ENCODE measurements at regions not wholly inside any gene's neighbourhood (a gene's known extent, or its start where the extent isn't known, plus 50 kb on each side); places are given as distances from the start of the nearest gene placed in this dataset.

- no peaks in the 10 kb centered on the region for H3K9me2 ChIP-seq (replicated peaks; ENCODE audit: low read depth, low read length)
- no peaks in the 10 kb centered on the region; the same call in 1 of the 2 replicates for H3K9me3 ChIP-seq (ENCODE audit: insufficient read depth, low read depth, low read length)
- no peaks in the 10 kb centered on the region for H3K27me3 ChIP-seq (ENCODE audit: insufficient read depth, low read length, poor library complexity, severe bottlenecking)
- H3K79me2 ChIP-seq (ENCODE audit: insufficient read depth, low read length): no peaks in the 10 kb centered on the region
- H3K4me2 ChIP-seq (ENCODE audit: low read depth, low read length, poor library complexity, severe bottlenecking): no peak overlapping the region
- no peaks in the 10 kb centered on the region for H3K36me3 ChIP-seq (ENCODE audit: insufficient read depth, low read length)
- no peak overlapping the region for H3K9ac ChIP-seq (ENCODE audit: low read depth, low read length, poor library complexity, severe bottlenecking)
- no peak for TF ChIP-seq CTCF (conservative IDR thresholded peaks at IDR 0.05; ENCODE audit: low read length)
- H3F3A ChIP-seq (ENCODE audit: low read depth): no peaks in the 10 kb centered on the region
- H4K20me1 ChIP-seq (ENCODE audit: insufficient read depth, low read length, poor library complexity, severe bottlenecking): no peaks in the 10 kb centered on the region
- H2AFZ ChIP-seq (ENCODE audit: low read length): no peak overlapping the region
- no peaks in the 10 kb centered on the region for H3K4me1 ChIP-seq (ENCODE audit: insufficient read depth, low read length, poor library complexity, severe bottlenecking)
- no peak overlapping the region for H3K4me3 ChIP-seq (ENCODE audit: low read length, poor library complexity, severe bottlenecking)
These were observed 196.4 kb downstream of the ADRA2A start for GRCh38 chr10:111273235-111273634.

GRCh38 chr10:111273635-111274034, 196.8 kb downstream of the ADRA2A start:
- no peak overlapping the region for H3K4me3 ChIP-seq (ENCODE audit: low read length, poor library complexity, severe bottlenecking)
- no peaks in the 10 kb centered on the region for H3K9me2 ChIP-seq (replicated peaks; ENCODE audit: low read depth, low read length)
- no peaks in the 10 kb centered on the region for H3K79me2 ChIP-seq (ENCODE audit: insufficient read depth, low read length)
- no peak overlapping the region for H3K4me2 ChIP-seq (ENCODE audit: low read depth, low read length, poor library complexity, severe bottlenecking)
- no peak overlapping the region for H3K9ac ChIP-seq (ENCODE audit: low read depth, low read length, poor library complexity, severe bottlenecking)
- H3K36me3 ChIP-seq (ENCODE audit: insufficient read depth, low read length): no peaks in the 10 kb centered on the region
- no peaks in the 10 kb centered on the region for H4K20me1 ChIP-seq (ENCODE audit: insufficient read depth, low read length, poor library complexity, severe bottlenecking)
- no peaks in the 10 kb centered on the region for H3K4me1 ChIP-seq (ENCODE audit: insufficient read depth, low read length, poor library complexity, severe bottlenecking)
- no peaks in the 10 kb centered on the region for H3K27me3 ChIP-seq (ENCODE audit: insufficient read depth, low read length, poor library complexity, severe bottlenecking)
- H2AFZ ChIP-seq (ENCODE audit: low read length): no peak overlapping the region
- H3F3A ChIP-seq (ENCODE audit: low read depth): no peaks in the 10 kb centered on the region
- TF ChIP-seq CTCF (conservative IDR thresholded peaks at IDR 0.05; ENCODE audit: low read length) (no peak), EZH2phosphoT487 (IDR thresholded peaks at IDR 0.05; ENCODE audit: borderline replicate concordance) (no peak)
- H3K9me3 ChIP-seq (ENCODE audit: insufficient read depth, low read depth, low read length): no peaks in the 10 kb centered on the region; the same call in 1 of the 2 replicates

- Histone ChIP-seq H3K4me2 (ENCODE audit: low read depth, low read length, poor library complexity, severe bottlenecking) (no peak overlapping the region), H3K9me2 (replicated peaks; ENCODE audit: low read depth, low read length) (no peaks in the 10 kb centered on the region), H4K20me1 (ENCODE audit: insufficient read depth, low read length, poor library complexity, severe bottlenecking) (no peaks in the 10 kb centered on the region), H3K4me3 (ENCODE audit: low read length, poor library complexity, severe bottlenecking) (no peak overlapping the region), H3K36me3 (ENCODE audit: insufficient read depth, low read length) (no peaks in the 10 kb centered on the region), H3K27me3 (ENCODE audit: insufficient read depth, low read length, poor library complexity, severe bottlenecking) (no peaks in the 10 kb centered on the region), H3K4me1 (ENCODE audit: insufficient read depth, low read length, poor library complexity, severe bottlenecking) (no peaks in the 10 kb centered on the region), H3F3A (ENCODE audit: low read depth) (no peaks in the 10 kb centered on the region), H3K9ac (ENCODE audit: low read depth, low read length, poor library complexity, severe bottlenecking) (no peak overlapping the region), H2AFZ (ENCODE audit: low read length) (no peak overlapping the region), H3K79me2 (ENCODE audit: insufficient read depth, low read length) (no peaks in the 10 kb centered on the region), H3K9me3 (ENCODE audit: insufficient read depth, low read depth, low read length) (no peaks in the 10 kb centered on the region; the same call in 1 of the 2 replicates)
- TF ChIP-seq EZH2phosphoT487 (IDR thresholded peaks at IDR 0.05; ENCODE audit: borderline replicate concordance) (no peak), CTCF (conservative IDR thresholded peaks at IDR 0.05; ENCODE audit: low read length) (no peak)
These were observed 198.3 kb downstream of the ADRA2A start for GRCh38 chr10:111275091-111275490.

All from Loucy (cell line).